ENCODE measurements at regions not wholly inside any gene's neighbourhood (a gene's known extent, or its start where the extent isn't known, plus 50 kb on each side); places are given as distances from the start of the nearest gene placed in this dataset.

DNA sequence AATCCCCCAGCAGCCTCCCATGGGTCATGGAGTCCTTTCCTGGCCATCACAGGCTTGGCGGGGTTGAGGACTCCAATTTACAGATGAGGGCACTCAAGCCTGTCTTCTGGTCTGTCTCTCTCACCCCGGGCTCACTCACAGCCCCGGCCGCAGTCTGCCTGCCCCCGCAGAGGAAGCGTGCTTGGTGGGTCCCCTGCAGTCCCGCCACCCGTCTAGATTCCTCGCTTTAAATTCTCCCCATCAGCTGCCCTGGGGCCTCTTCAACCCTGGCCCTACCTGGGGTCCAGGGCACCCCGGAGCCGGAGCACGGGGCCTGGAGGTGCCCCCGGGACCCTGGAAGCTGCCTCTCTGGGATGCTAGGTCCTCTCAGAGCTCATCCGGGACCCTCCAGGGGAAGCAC, 92.9 kb downstream of the ENGASE start:
- TF ChIP-seq POLR2A (IDR thresholded peaks at IDR 0.05) (no peak), CTCF (IDR thresholded peaks at IDR 0.05) (no peak), POLR2AphosphoS5 (IDR thresholded peaks at IDR 0.05) (no peak), EP300 (IDR thresholded peaks at IDR 0.05) (no peak)
